Neural cell (in vitro differentiated cells): ENCODE measurements at regions not wholly inside any gene's neighbourhood (a gene's known extent, or its start where the extent isn't known, plus 50 kb on each side); places are given as distances from the start of the nearest gene placed in this dataset.
"Not testable (repeated sequence)": the region's sequence is repeated elsewhere in the genome, so short reads cannot be mapped to it uniquely, and the experiment has no call there.

ENCODE experiments used
- H2AFZ ChIP-seq: fragments of 200-600, 300-800 bp; sonication (generic), shearing (Covaris generic); 2 replicates; pipeline ENCODE4 v1.6.0; 2014; ENCODE audit warnings: low read depth, mild to moderate bottlenecking, antibody characterized with exemption, low read length, moderate library complexity
- H3F3A ChIP-seq: fragments of 200-600 bp; shearing (Covaris generic); 2 replicates; pipeline ENCODE4 v1.6.1; 2016; ENCODE audit warnings: mild to moderate bottlenecking, moderate library complexity, mixed read lengths, antibody characterized with exemption, low read length; ENCODE audit not compliant: insufficient read depth, poor library complexity, severe bottlenecking
- H3K27ac ChIP-seq: fragments of 200-600, 300-800 bp; sonication (generic), shearing (Covaris generic); 2 replicates; pipeline ENCODE4 v1.5.1; 2014; ENCODE audit warnings: mild to moderate bottlenecking, low read length, moderate library complexity
- H3K27me3 ChIP-seq: fragments of 300-800, 200-600 bp; sonication (generic), shearing (Covaris generic); 2 replicates; pipeline ENCODE4 v1.6.0; 2014; ENCODE audit warnings: mild to moderate bottlenecking, low read depth, low read length, moderate library complexity; ENCODE audit not compliant: insufficient read depth
- H3K36me3 ChIP-seq: fragments of 300-800, 200-600 bp; sonication (generic), shearing (Covaris generic); 2 replicates; pipeline ENCODE4 v1.5.1; 2014; ENCODE audit warnings: mild to moderate bottlenecking, antibody characterized with exemption, low read length, moderate library complexity; ENCODE audit not compliant: insufficient read depth
- H3K4me2 ChIP-seq: fragments of 300-800, 200-600 bp; sonication (generic), shearing (Covaris generic); 2 replicates; pipeline ENCODE4 v1.6.0; 2014; ENCODE audit warnings: mild to moderate bottlenecking, low read length
- H3K4me3 ChIP-seq: fragments of 300-800, 200-600 bp; sonication (generic), shearing (Covaris generic); 2 replicates; pipeline ENCODE4 v1.5.1; 2014; ENCODE audit warnings: mild to moderate bottlenecking, low read length, moderate library complexity
- H3K79me2 ChIP-seq: fragments of 200-600 bp; shearing (Covaris generic); replicated peaks from 2 replicates; pipeline ENCODE4 v1.6.0; 2014; ENCODE audit warnings: mild to moderate bottlenecking, low read length, moderate library complexity; ENCODE audit not compliant: insufficient read depth
- H3K9ac ChIP-seq: fragments of 300-800, 200-600 bp; sonication (generic), shearing (Covaris generic); 2 replicates; pipeline ENCODE4 v1.6.1; 2016; ENCODE audit warnings: mild to moderate bottlenecking, low read length, mixed read lengths
- H3K9me2 ChIP-seq: fragments of 200-600 bp; shearing (Covaris generic); 2 replicates; pipeline ENCODE4 v1.6.1; 2016; ENCODE audit warnings: mild to moderate bottlenecking, low read length, mixed read lengths; ENCODE audit not compliant: insufficient read depth
- H3K9me3 ChIP-seq: fragments of 200-600, 300-800 bp; sonication (generic), shearing (Covaris generic); 2 replicates; pipeline ENCODE4 v1.6.1; 2016; ENCODE audit warnings: mild to moderate bottlenecking, mixed run types, low read length, moderate library complexity, mixed read lengths
- H4K20me1 ChIP-seq: fragments of 200-600 bp; shearing (Covaris generic); 2 replicates; pipeline ENCODE4 v1.6.1; 2016; ENCODE audit warnings: mild to moderate bottlenecking, mixed run types; ENCODE audit not compliant: insufficient read depth
- SMC3 ChIP-seq: fragments of 450-650 bp; conservative IDR thresholded peaks from 2 replicates; pipeline ENCODE4 v1.6.1; 2014; ENCODE audit warnings: antibody characterized with exemption, mild to moderate bottlenecking, moderate library complexity; ENCODE audit not compliant: poor library complexity
- small RNA-seq, 3 experiments: library from RNA; depleted of rRNA; stranded (forward); fragments of <200 nt; gene quantifications; one replicate each; pipeline ENCODE3, GENCODE V24; 2012

GRCh38 chr7:32639122-32639521 lies 143.8 kb downstream of the AVL9 start (continued):
- TF ChIP-seq SMC3: no peak

- H3K27me3 ChIP-seq, H3K9me2 ChIP-seq, H3K27ac ChIP-seq, H3F3A ChIP-seq, H3K9ac ChIP-seq, H3K4me3 ChIP-seq, H4K20me1 ChIP-seq, H3K4me2 ChIP-seq, H2AFZ ChIP-seq, H3K9me3 ChIP-seq, H3K79me2 ChIP-seq, H3K36me3 ChIP-seq: not testable (repeated sequence)
Observed at GRCh38 chr7:32638479-32639121, 143.3 kb downstream of the AVL9 start.

Small RNA genes in the stretch of these regions (small RNA-seq; reads per million reads assigned to genes)
- 0 reads per million in 3 experiments for gene AC018645.1
- gene MIR550A2: 0 reads per million in 3 experiments
- 0 reads per million in 3 experiments for gene RF00322
